Smooth muscle cell (in vitro differentiated cells): ENCODE measurements at regions not wholly inside any gene's neighbourhood (a gene's known extent, or its start where the extent isn't known, plus 50 kb on each side); places are given as distances from the start of the nearest gene placed in this dataset.

Experiments used
- DNase-seq: peaks from one replicate; lab custom pipeline; 2025; ENCODE audit not compliant: unreplicated experiment; lab: John Stamatoyannopoulos, UW
- H2AFZ ChIP-seq: fragments of 200-600 bp; sonication (generic); 2 replicates; pipeline ENCODE4 v1.6.0; 2016; ENCODE audit warnings: antibody characterized with exemption, low read depth, mild to moderate bottlenecking
- H3F3A ChIP-seq: fragments of 200-600 bp; sonication (generic); 2 replicates; pipeline ENCODE4 v1.6.0; 2017; ENCODE audit warnings: antibody characterized with exemption, low read depth
- H3K27ac ChIP-seq: fragments of 200-600 bp; sonication (generic); 2 replicates; pipeline ENCODE4 v1.5.1; 2016; ENCODE audit warnings: low read depth, mild to moderate bottlenecking
- H3K27me3 ChIP-seq: fragments of 200-600 bp; sonication (generic); 2 replicates; pipeline ENCODE4 v1.6.1; 2016; ENCODE audit warnings: low read depth, mild to moderate bottlenecking
- H3K36me3 ChIP-seq: fragments of 200-600 bp; sonication (generic); 2 replicates; pipeline ENCODE4 v1.5.1; 2016; ENCODE audit warnings: low read depth
- H3K4me1 ChIP-seq: fragments of 200-600 bp; sonication (generic); 2 replicates; pipeline ENCODE4 v1.5.1; 2016; ENCODE audit warnings: low read depth
- H3K4me2 ChIP-seq: fragments of 200-600 bp; sonication (generic); 2 replicates; pipeline ENCODE4 v1.6.0; 2016; ENCODE audit warnings: mild to moderate bottlenecking
- H3K4me3 ChIP-seq: fragments of 200-600 bp; sonication (generic); 2 replicates; pipeline ENCODE4 v1.5.1; 2016; ENCODE audit warnings: mild to moderate bottlenecking
- H3K79me2 ChIP-seq: fragments of 200-600 bp; sonication (generic); 2 replicates; pipeline ENCODE4 v1.6.0; 2016; ENCODE audit warnings: low read depth, mild to moderate bottlenecking
- H3K9ac ChIP-seq: fragments of 200-600 bp; sonication (generic); 2 replicates; pipeline ENCODE4 v1.6.0; 2016; ENCODE audit warnings: low read depth
- H3K9me3 ChIP-seq: fragments of 200-600 bp; sonication (generic); replicated peaks from 2 replicates; pipeline ENCODE4 v1.5.1; 2016; ENCODE audit warnings: low read depth
- H4K20me1 ChIP-seq: fragments of 200-600 bp; sonication (generic); 2 replicates; pipeline ENCODE4 v1.6.0; 2016; ENCODE audit warnings: low read depth
- CTCF ChIP-seq: fragments of 200-600 bp; sonication (generic); IDR thresholded peaks from 2 replicates; pipeline ENCODE4 v1.5.1; 2017; ENCODE audit warnings: borderline replicate concordance, mild to moderate bottlenecking, antibody characterized with exemption; ENCODE audit not compliant: insufficient read depth, poor library complexity, severe bottlenecking
- WGBS: methylation state at CpG from one replicate; pipeline ENCODE4 v1.1.7; 2016; ENCODE audit warnings: low lambda C conversion rate; 5-methylcytosine and 5-hydroxymethylcytosine counted together

GRCh38 chr14:22500525-22500924 lies 88.5 kb downstream of the DAD1 start:
- Histone ChIP-seq H3K27ac (no peak overlapping the region), H3K4me3 (no peak overlapping the region), H3K79me2 (no peaks in the 10 kb centered on the region), H4K20me1 (no peaks in the 10 kb centered on the region), H3K4me2 (peak overlapping the region; percentile 55), H3K9ac (no peak overlapping the region), H3F3A (peaks cover 6% of the 10 kb centered on the region), H3K4me1 (peaks cover 12% of the 10 kb centered on the region), H3K36me3 (no peaks in the 10 kb centered on the region), H2AFZ (no peak overlapping the region), H3K9me3 (no peaks in the 10 kb centered on the region), H3K27me3 (no peaks in the 10 kb centered on the region)
- no peak for DNase-seq
- no peak for TF ChIP-seq CTCF
- 27% methylated on average over 2 of the region's 2 CpGs for whole genome bisulfite sequencing

- 46% methylated on average over 5 of the region's 5 CpGs for WGBS
- Histone ChIP-seq H3K4me3 (no peak overlapping the region), H3K27ac (no peak overlapping the region), H3F3A (peaks cover 6% of the 10 kb centered on the region), H3K79me2 (no peaks in the 10 kb centered on the region), H3K27me3 (no peaks in the 10 kb centered on the region), H3K9me3 (no peaks in the 10 kb centered on the region), H3K4me1 (peaks cover 12% of the 10 kb centered on the region), H3K36me3 (no peaks in the 10 kb centered on the region), H3K9ac (no peak overlapping the region), H2AFZ (no peak overlapping the region), H4K20me1 (no peaks in the 10 kb centered on the region), H3K4me2 (no peak overlapping the region)
- no peak for DNase-seq
- no peak for TF ChIP-seq CTCF
These were observed 91.3 kb downstream of the DAD1 start for GRCh38 chr14:22497671-22498093.

- 97% methylated on average over 2 of the region's 2 CpGs for WGBS
- no peak overlapping the region for H2AFZ ChIP-seq
- no peak overlapping the region for H3K4me3 ChIP-seq
- no peaks in the 10 kb centered on the region for H4K20me1 ChIP-seq
- no peaks in the 10 kb centered on the region for H3K36me3 ChIP-seq
- H3K9me3 ChIP-seq, result no peaks in the 10 kb centered on the region
- no peak for DNase-seq
- no peak overlapping the region for H3K9ac ChIP-seq
- no peak for TF ChIP-seq CTCF
- H3F3A ChIP-seq, result peaks cover 6% of the 10 kb centered on the region
- no peaks in the 10 kb centered on the region for H3K79me2 ChIP-seq
- no peak overlapping the region for H3K27ac ChIP-seq
- no peak overlapping the region for H3K4me2 ChIP-seq
- peaks cover 12% of the 10 kb centered on the region for H3K4me1 ChIP-seq
- H3K27me3 ChIP-seq, result no peaks in the 10 kb centered on the region
These were observed 91.9 kb downstream of the DAD1 start for GRCh38 chr14:22497144-22497423.

GRCh38 chr14:22494486-22495135 lies 94.4 kb downstream of the DAD1 start:
- Histone ChIP-seq H2AFZ (no peak overlapping the region), H3F3A (no peaks in the 10 kb centered on the region), H3K9me3 (no peaks in the 10 kb centered on the region), H3K27me3 (no peaks in the 10 kb centered on the region), H3K4me3 (no peak overlapping the region), H3K4me2 (no peak overlapping the region), H4K20me1 (no peaks in the 10 kb centered on the region), H3K9ac (no peak overlapping the region), H3K36me3 (no peaks in the 10 kb centered on the region), H3K79me2 (no peaks in the 10 kb centered on the region), H3K4me1 (no peaks in the 10 kb centered on the region), H3K27ac (no peak overlapping the region)
- no peak for TF ChIP-seq CTCF
- DNase-seq, result no peak
- WGBS, result 89% methylated on average over 5 of the region's 5 CpGs
